ENCODE measurements at regions not wholly inside any gene's neighbourhood (a gene's known extent, or its start where the extent isn't known, plus 50 kb on each side); places are given as distances from the start of the nearest gene placed in this dataset.

DNA sequence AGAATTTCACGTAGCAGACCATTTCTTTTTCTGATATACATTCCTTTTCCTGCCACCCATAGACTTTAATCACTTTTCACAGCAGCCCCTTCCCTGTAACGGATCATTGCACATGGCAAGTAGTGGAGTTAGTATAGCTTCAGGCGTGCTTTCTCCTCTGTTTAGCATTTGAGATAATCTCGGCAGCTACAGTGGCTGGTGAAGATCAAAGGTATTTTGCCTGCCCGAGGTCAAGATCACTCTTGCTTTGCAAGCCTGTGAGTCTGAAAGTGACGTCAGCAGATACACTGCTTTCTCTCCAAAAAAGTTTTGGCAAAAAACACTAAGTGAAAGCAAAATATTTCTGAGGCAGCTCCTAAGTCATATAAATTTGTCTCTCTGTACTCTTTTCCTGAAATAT lies 260.0 kb downstream of the NDFIP2 start:
- H3K27me3 Mint-ChIP-seq, result no peaks in the 10 kb centered on the region
- no peak for DNase-seq
- no peak for ATAC-seq (replicated peaks)
- H3K4me1 Mint-ChIP-seq (ENCODE audit: low read depth in 2 of 2), result no peaks in the 10 kb centered on the region
- H3K4me3 Mint-ChIP-seq, result no peak overlapping the region
- H3K36me3 Mint-ChIP-seq (ENCODE audit: insufficient read depth), result no peaks in the 10 kb centered on the region
- H3K9me3 Mint-ChIP-seq, result no peaks in the 10 kb centered on the region
- no peak overlapping the region for H3K27ac Mint-ChIP-seq

DNA sequence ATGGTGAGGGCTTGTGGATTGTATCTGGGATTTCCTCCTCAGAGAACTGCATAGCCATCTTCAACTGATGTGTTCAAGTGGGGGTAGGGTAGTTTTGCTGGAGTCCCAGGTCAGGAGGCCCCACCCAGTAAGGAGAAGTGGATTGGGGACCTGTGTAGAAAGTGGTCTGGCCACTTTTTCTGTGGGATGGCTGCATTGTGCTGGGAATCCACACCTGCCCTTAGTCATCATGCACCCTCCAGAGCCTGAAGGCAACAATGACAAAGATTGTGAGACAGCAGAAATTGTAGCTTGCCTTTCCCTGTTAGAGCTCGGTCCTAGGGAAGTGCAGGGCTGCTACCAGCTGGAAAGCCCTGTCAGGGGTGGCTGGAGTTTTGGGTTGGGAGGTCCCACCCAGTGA lies 255.4 kb downstream of the NDFIP2 start:
- ATAC-seq (replicated peaks) (no peak), DNase-seq (no peak)
- no peaks in the 10 kb centered on the region for H3K27me3 Mint-ChIP-seq
- H3K9me3 Mint-ChIP-seq, result peaks cover 0 to 11% of the 10 kb centered on the region in 2 donors
- H3K27ac Mint-ChIP-seq, result no peak overlapping the region
- H3K4me1 Mint-ChIP-seq (ENCODE audit: low read depth in 2 of 2), result no peaks in the 10 kb centered on the region
- H3K4me3 Mint-ChIP-seq, result no peak overlapping the region
- no peaks in the 10 kb centered on the region for H3K36me3 Mint-ChIP-seq (ENCODE audit: insufficient read depth)

DNA sequence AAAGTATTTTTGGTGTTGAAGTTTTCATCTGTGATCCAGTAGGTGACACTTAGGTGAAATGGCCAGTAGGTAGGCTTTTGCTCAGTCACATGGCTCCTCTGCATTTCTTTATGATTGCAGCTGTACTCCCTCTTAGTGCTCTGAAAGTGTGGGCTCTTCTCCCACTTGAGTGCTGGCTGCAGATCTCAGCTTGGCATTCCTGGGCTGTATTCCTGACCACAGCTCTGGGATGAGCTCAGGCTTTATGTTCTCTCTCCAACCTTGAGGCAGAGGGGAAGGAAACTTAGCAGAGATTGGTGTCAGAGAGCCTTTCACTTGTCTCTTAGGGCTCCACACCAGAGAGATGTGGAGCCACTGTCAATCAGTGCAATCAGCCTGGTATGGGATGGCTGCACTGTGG lies 254.3 kb downstream of the NDFIP2 start:
- ATAC-seq (replicated peaks), result no peak
- no peaks in the 10 kb centered on the region for H3K36me3 Mint-ChIP-seq (ENCODE audit: insufficient read depth)
- no peak for DNase-seq
- H3K4me3 Mint-ChIP-seq, result no peak overlapping the region
- no peaks in the 10 kb centered on the region for H3K27me3 Mint-ChIP-seq
- no peaks in the 10 kb centered on the region for H3K4me1 Mint-ChIP-seq (ENCODE audit: low read depth in 2 of 2)
- no peak overlapping the region for H3K27ac Mint-ChIP-seq
- H3K9me3 Mint-ChIP-seq, result peaks cover 0 to 11% of the 10 kb centered on the region in 2 donors

DNA sequence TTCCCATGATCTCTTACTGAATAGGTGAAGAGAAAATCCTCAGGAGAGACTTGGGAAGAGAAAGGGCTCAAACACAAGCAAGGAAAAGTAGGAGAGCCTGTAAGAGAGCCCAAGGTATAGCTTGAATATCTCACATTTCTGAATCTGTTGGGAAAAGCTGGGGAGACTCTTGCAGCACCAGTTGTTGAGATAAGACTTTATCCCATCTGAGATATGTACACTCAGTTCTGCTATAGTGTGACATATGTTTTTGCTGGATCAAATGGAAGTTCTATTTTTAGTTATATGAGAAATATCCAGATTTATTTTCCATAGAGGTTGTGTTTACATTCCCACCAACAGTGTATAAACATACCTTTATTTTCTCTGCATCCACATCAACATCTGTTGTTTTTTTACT lies 246.1 kb downstream of the NDFIP2 start:
- peaks cover 0 to 1% of the 10 kb centered on the region in 2 donors for H3K9me3 Mint-ChIP-seq
- H3K4me1 Mint-ChIP-seq (ENCODE audit: low read depth in 2 of 2), result no peaks in the 10 kb centered on the region
- no peak overlapping the region for H3K4me3 Mint-ChIP-seq
- DNase-seq (no peak), ATAC-seq (replicated peaks) (no peak)
- no peak overlapping the region for H3K27ac Mint-ChIP-seq
- H3K27me3 Mint-ChIP-seq, result no peaks in the 10 kb centered on the region
- no peaks in the 10 kb centered on the region for H3K36me3 Mint-ChIP-seq (ENCODE audit: insufficient read depth)

DNA sequence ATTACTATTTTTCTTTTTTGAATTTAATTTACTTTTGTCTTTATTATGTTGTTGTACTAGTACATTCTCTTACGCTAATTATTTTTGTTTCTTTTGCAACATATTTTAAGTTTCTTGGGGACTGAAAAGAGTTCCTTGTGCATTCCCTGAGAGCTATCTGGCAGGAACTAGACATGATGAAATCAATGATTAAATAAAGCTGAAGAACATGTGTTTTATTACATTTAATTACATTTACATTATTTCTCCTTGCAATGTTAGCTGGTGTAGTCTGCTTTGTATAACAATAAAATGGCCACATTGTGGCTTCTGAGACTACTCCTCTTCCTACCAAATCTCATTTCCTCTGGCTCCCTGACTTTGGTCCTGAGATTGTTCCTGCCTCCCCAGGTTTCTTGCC lies 244.9 kb downstream of the NDFIP2 start:
- no peaks in the 10 kb centered on the region for H3K27me3 Mint-ChIP-seq
- ATAC-seq (replicated peaks), result no peak
- H3K4me1 Mint-ChIP-seq (ENCODE audit: low read depth in 2 of 2), result no peaks in the 10 kb centered on the region
- peaks cover 0 to 1% of the 10 kb centered on the region in 2 donors for H3K9me3 Mint-ChIP-seq
- no peak overlapping the region for H3K4me3 Mint-ChIP-seq
- DNase-seq, result no peak
- H3K27ac Mint-ChIP-seq, result no peak overlapping the region
- H3K36me3 Mint-ChIP-seq (ENCODE audit: insufficient read depth), result no peaks in the 10 kb centered on the region

DNA sequence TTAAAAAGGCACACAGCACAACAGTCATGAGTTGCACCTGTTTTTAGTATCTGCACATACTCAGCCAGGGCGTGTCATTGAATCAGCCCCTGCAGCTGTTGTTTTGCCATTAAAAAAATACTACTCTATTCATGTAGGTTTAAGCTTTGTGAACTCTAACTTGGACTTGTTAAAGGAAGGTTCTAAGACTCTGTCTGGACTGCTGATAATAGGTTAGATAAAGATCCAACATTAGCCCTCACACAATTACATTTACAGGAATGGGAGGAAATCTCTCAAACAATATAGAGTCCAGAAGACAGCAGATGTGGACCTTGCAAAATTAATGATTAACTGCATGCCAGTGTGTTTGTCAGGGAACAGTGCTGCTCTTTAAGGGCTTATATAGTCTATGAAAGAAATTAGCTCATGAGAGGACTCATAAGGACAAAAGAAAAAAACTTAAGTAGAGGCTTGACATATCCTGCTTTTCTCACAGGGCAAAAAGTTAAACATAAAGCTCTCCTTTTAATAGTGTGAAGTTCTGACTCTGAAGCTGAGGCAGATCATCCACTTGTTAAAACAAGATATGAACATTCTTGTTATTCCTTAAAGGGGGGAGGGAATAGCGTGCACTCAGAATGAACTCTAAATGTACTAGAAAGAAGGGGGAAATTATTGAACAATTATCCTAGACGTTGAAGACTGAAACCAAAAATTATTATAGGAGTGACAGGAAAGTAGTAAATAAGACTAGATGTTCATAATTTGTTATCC lies 243.6 kb downstream of the NDFIP2 start:
- no peak for ATAC-seq (replicated peaks)
- no peak for DNase-seq
- H3K9me3 Mint-ChIP-seq, result peaks cover 0 to 1% of the 10 kb centered on the region in 2 donors
- H3K36me3 Mint-ChIP-seq (ENCODE audit: insufficient read depth), result no peaks in the 10 kb centered on the region
- H3K4me1 Mint-ChIP-seq (ENCODE audit: low read depth in 2 of 2), result no peaks in the 10 kb centered on the region
- H3K27ac Mint-ChIP-seq, result no peak overlapping the region
- no peaks in the 10 kb centered on the region for H3K27me3 Mint-ChIP-seq
- no peak overlapping the region for H3K4me3 Mint-ChIP-seq

DNA sequence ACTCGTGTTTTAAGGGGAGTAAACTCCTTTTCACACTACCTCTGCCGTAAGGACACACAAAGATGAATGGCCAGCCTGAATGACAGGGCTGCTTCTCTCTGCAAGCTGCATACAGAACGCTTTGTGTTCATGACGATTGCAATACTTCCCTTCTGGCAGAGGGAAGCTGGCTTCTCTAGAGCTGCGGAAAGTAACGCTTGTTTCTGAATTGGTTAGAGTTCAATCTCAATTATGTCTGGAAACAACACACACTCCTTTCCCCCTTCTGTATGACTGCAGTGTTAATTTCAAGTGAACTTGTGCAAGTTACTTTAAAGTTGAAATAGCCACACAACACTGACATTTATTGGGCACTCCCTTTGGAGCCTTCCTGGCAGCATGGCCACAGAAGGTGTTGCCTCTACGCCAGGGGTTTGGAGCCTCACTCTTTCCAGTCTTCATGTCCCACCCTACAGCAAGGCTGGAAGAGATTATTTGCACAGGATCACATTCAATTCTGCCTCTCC lies 242.6 kb downstream of the NDFIP2 start:
- no peak for ATAC-seq (replicated peaks)
- H3K36me3 Mint-ChIP-seq (ENCODE audit: insufficient read depth), result no peaks in the 10 kb centered on the region
- peaks cover 1 to 3% of the 10 kb centered on the region in 2 donors for H3K9me3 Mint-ChIP-seq
- DNase-seq, result no peak
- H3K4me3 Mint-ChIP-seq, result no peak overlapping the region
- no peak overlapping the region for H3K27ac Mint-ChIP-seq
- H3K27me3 Mint-ChIP-seq, result no peaks in the 10 kb centered on the region
- no peaks in the 10 kb centered on the region for H3K4me1 Mint-ChIP-seq (ENCODE audit: low read depth in 2 of 2)

DNA sequence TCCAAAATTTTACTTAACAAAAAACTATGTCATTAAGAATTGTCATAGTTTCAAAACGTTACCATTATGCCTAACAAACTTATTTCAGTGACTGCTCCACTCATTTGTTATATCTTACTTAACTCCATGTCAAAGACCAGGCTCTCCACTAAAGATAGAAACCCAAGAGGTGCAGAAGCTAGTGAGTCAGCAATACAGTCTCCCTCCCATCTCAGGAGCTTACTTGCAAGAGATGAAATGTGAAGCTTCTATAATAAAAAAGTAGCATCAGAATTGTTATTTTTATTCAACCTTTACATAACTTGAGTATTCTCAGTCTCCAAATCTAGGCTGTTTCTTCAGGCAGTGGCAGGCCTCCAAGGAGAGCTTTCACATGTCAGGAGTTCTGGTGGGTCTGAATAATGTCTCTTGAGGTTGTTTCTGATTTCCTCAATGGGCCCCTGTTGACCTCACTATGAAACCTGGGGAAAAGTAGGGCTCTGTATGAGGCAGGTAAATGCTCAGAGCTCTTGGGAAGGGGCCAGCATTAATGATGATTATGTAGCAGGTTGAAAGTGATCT lies 242.0 kb downstream of the NDFIP2 start:
- DNase-seq (no peak), ATAC-seq (replicated peaks) (no peak)
- H3K9me3 Mint-ChIP-seq, result peaks cover 1 to 8% of the 10 kb centered on the region in 2 donors
- no peaks in the 10 kb centered on the region for H3K27me3 Mint-ChIP-seq
- no peak overlapping the region for H3K4me3 Mint-ChIP-seq
- H3K4me1 Mint-ChIP-seq (ENCODE audit: low read depth in 2 of 2), result no peaks in the 10 kb centered on the region
- H3K27ac Mint-ChIP-seq, result no peak overlapping the region
- H3K36me3 Mint-ChIP-seq (ENCODE audit: insufficient read depth), result no peaks in the 10 kb centered on the region

DNA sequence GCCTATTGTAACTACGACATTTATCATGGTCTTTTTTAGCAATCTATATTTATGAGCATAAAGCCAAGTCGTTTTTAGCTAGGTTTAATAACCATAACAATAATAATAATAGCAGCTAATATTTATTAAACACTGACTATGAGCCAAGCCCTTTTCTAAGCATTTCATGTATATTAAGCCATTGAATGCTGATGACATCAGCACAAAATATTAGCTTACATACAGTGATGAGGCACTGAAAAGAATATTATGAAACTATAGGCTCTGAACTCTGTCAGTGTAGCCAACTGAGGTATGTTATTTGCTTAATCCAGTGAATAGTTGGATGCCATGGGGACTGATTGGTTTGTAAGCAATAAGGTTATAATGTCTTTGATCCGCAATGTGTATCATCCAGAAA lies 235.2 kb downstream of the NDFIP2 start:
- Mint-ChIP-seq H3K27ac (no peak overlapping the region), H3K4me1 (ENCODE audit: low read depth in 2 of 2) (no peaks in the 10 kb centered on the region), H3K27me3 (peaks cover 0 to 5% of the 10 kb centered on the region in 2 donors), H3K36me3 (ENCODE audit: insufficient read depth) (no peaks in the 10 kb centered on the region), H3K4me3 (no peak overlapping the region), H3K9me3 (peaks cover 3 to 8% of the 10 kb centered on the region in 2 donors)
- DNase-seq (no peak), ATAC-seq (replicated peaks) (no peak)

DNA sequence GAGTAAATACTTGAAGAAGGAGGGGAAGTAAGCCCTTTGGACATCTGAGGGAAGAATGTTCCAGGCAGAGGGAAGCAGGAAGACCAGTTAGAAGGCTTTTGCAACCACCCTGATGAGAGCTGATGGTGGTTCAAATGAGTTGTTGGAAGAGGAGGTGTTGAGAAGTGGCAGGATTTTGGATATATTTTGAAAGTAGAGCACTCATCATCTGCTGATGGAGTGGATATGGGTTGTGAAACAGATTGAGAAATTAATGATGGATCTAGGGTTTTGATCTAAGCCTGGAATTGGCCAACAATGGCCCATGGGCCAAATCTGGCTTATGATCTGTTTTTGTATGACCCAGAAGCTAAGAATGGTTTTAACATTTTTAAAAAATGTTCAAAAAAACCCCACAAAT lies 230.7 kb downstream of the NDFIP2 start:
- Mint-ChIP-seq H3K27me3 (peaks cover 0 to 5% of the 10 kb centered on the region in 2 donors), H3K9me3 (peaks cover 0 to 3% of the 10 kb centered on the region in 2 donors)

DNA sequence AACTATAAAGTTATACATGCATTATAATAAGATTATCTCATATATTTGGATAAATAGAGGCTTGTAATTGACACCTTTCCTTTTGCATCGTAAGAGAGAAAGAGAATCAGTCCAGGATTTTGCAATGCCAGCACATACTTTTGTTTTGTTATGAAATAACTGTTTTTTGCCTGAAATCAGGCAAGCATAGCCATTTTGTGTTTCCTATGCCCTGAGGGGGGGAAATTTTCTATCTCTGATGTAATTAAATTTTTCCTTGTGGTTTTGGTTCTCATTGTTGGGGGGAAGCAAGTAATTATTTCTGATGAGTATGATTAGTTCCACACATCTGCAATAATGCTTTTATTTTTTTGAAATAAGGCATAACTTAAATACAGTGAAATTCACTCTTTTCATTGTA lies 229.4 kb downstream of the NDFIP2 start:
- no peaks in the 10 kb centered on the region for H3K4me1 Mint-ChIP-seq (ENCODE audit: low read depth in 2 of 2)
- H3K27ac Mint-ChIP-seq, result no peak overlapping the region
- peaks cover 0 to 5% of the 10 kb centered on the region in 2 donors for H3K27me3 Mint-ChIP-seq
- no peaks in the 10 kb centered on the region for H3K36me3 Mint-ChIP-seq (ENCODE audit: insufficient read depth)
- peaks cover 0 to 3% of the 10 kb centered on the region in 2 donors for H3K9me3 Mint-ChIP-seq
- no peak for DNase-seq
- H3K4me3 Mint-ChIP-seq, result no peak overlapping the region
- ATAC-seq (replicated peaks), result no peak

More for the DNA sequence above, 230.7 kb downstream of the NDFIP2 start:
- ATAC-seq (replicated peaks), result no peak
- Mint-ChIP-seq H3K36me3 (ENCODE audit: insufficient read depth) (no peaks in the 10 kb centered on the region), H3K4me1 (ENCODE audit: low read depth in 2 of 2) (no peaks in the 10 kb centered on the region), H3K4me3 (no peak overlapping the region), H3K27ac (no peak overlapping the region)
- DNase-seq, result no peak

DNA sequence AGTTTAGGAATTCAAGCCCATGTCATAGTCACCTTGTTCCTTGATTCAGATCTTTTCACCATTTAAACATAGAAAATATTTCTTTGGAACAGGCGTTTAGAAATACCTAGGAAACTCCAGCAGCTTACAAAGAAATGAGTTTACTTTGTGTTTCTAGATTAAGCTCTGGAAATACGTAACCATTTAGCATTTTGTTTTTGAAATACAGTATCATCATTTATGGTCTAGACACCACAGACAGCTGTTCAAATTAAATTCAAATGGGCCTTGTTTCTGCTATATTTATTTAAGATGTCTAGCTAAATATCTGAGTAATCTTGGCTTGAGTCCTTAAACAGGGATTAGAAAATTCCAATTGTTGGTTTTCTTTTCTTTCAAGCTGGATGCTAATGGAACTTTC lies 228.5 kb downstream of the NDFIP2 start:
- Mint-ChIP-seq H3K36me3 (ENCODE audit: insufficient read depth) (no peaks in the 10 kb centered on the region), H3K4me1 (ENCODE audit: low read depth in 2 of 2) (no peaks in the 10 kb centered on the region), H3K27me3 (peaks cover 0 to 5% of the 10 kb centered on the region in 2 donors), H3K4me3 (no peak overlapping the region), H3K9me3 (peaks cover 0 to 3% of the 10 kb centered on the region in 2 donors), H3K27ac (no peak overlapping the region)
- DNase-seq, result no peak
- ATAC-seq (replicated peaks), result no peak

DNA sequence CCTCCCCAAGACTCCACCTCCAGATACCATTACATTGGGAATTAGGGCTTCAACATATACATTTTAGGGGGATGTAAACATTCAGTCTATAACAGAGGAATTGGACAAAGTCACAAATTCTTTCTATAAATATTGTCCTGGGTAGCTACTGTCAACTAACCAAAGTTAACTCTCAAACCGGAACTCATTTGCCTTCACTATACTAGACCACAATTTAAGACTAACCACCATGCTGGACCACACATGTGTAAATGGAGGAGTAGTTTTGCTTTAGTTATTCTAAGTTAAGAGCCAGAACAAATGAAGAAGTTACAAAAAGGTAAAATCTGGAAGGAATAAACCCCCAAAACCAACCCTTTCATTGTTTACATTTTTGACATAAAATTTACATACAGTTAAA lies 222.8 kb downstream of the NDFIP2 start:
- H3K4me3 Mint-ChIP-seq, result no peak overlapping the region
- H3K27ac Mint-ChIP-seq, result no peak overlapping the region
- H3K4me1 Mint-ChIP-seq (ENCODE audit: low read depth in 2 of 2), result no peaks in the 10 kb centered on the region
- DNase-seq (no peak), ATAC-seq (replicated peaks) (no peak)
- H3K36me3 Mint-ChIP-seq (ENCODE audit: insufficient read depth), result no peaks in the 10 kb centered on the region
- no peaks in the 10 kb centered on the region for H3K27me3 Mint-ChIP-seq
- H3K9me3 Mint-ChIP-seq, result peaks cover 0 to 2% of the 10 kb centered on the region in 2 donors

DNA sequence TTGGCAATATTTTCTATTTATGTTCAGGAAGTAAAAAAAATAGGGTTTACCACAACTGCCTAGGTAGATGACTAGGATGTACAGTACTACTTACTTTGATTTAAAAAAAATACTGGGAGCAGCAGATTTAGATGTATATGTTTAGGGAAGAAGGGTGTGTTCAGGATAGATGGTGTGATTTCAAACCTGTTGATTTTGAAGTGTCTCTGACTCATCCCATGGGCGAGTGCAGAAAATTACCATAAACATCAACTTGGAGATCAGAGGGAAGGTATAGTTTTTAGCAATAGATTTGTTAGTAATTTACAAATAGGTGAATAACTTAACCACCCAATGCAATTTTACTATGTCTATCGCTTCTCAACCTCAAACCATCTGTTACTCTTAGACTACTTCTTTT lies 214.8 kb downstream of the NDFIP2 start:
- no peaks in the 10 kb centered on the region for H3K4me1 Mint-ChIP-seq (ENCODE audit: low read depth in 2 of 2)
- no peaks in the 10 kb centered on the region for H3K9me3 Mint-ChIP-seq
- no peaks in the 10 kb centered on the region for H3K36me3 Mint-ChIP-seq (ENCODE audit: insufficient read depth)
- H3K4me3 Mint-ChIP-seq, result no peak overlapping the region
- peaks cover 4 to 8% of the 10 kb centered on the region in 2 donors for H3K27me3 Mint-ChIP-seq
- DNase-seq, result no peak
- H3K27ac Mint-ChIP-seq, result no peak overlapping the region
- ATAC-seq (replicated peaks), result no peak
